Dendritic cell treated with granulocyte-macrophage colony-stimulating factor and Interleukin-4, amounts not matched to agents 40 ng/mL and 50 ng/mL, for 4 days (primary cell): ENCODE measurements at regions not wholly inside any gene's neighbourhood (a gene's known extent, or its start where the extent isn't known, plus 50 kb on each side); places are given as distances from the start of the nearest gene placed in this dataset.
"Not testable (repeated sequence)": the region's sequence is repeated elsewhere in the genome, so short reads cannot be mapped to it uniquely, and the experiment has no call there.

ENCODE experiments used
- H3K27ac Mint-ChIP-seq: one replicate; pipeline ENCODE4 v1.8.0; 2022; ENCODE audit warnings: mild to moderate bottlenecking, mixed read lengths
- H3K27me3 Mint-ChIP-seq: one replicate; pipeline ENCODE4 v1.8.0; 2022; ENCODE audit warnings: mild to moderate bottlenecking, mixed read lengths
- H3K36me3 Mint-ChIP-seq: one replicate; pipeline ENCODE4 v1.8.0; 2022; ENCODE audit warnings: low read depth, mixed read lengths
- H3K4me1 Mint-ChIP-seq: one replicate; pipeline ENCODE4 v1.8.0; 2022; ENCODE audit warnings: low read depth, mixed read lengths
- H3K4me3 Mint-ChIP-seq: one replicate; pipeline ENCODE4 v1.8.0; 2022; ENCODE audit warnings: mild to moderate bottlenecking, moderate library complexity, mixed read lengths
- H3K9me3 Mint-ChIP-seq: one replicate; pipeline ENCODE4 v1.8.0; 2022; ENCODE audit warnings: mixed read lengths
- intact Hi-C: fragments of 100-400 bp; cut with micrococcal nuclease; formaldehyde crosslinking; loops from one replicate; pipeline ENCODE4 v1.15.0; 2022

GRCh38 chr5:34193804-34194203 lies 150.8 kb upstream of the C1QTNF3 start:
- Mint-ChIP-seq H3K36me3 (peaks cover 48% of the 10 kb centered on the region), H3K9me3 (peaks cover 10% of the 10 kb centered on the region)
- H3K4me1 Mint-ChIP-seq, H3K4me3 Mint-ChIP-seq, H3K27ac Mint-ChIP-seq, intact Hi-C loops, H3K27me3 Mint-ChIP-seq: not testable (repeated sequence)

DNA sequence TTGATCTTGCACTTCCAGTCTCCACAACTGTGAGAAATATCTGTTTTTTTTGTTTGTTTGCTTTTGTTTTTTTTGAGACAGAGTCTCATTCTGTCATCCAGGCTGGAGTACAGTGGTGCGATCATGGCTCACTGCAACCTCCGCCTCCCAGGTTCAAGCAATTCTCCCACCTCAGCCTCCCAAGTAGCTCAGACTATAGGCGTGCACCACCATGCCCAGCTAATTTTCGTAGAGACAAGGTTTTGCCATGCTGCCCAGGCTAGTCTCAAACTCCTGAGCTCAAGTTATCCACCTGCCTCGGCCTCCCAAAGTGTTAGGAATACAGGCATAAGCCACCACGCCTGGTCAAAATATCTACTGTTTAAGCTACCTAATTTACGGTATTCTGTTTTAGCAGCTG lies 153.1 kb upstream of the C1QTNF3 start:
- H3K4me1 Mint-ChIP-seq, H3K9me3 Mint-ChIP-seq, H3K27ac Mint-ChIP-seq, H3K27me3 Mint-ChIP-seq, H3K4me3 Mint-ChIP-seq, intact Hi-C loops: not testable (repeated sequence)
- H3K36me3 Mint-ChIP-seq: peaks cover 30% of the 10 kb centered on the region

GRCh38 chr5:34205347-34205746 lies 162.3 kb upstream of the C1QTNF3 start:
- intact Hi-C loops, H3K27ac Mint-ChIP-seq: not testable (repeated sequence)

GRCh38 chr5:34217386-34217785 lies 174.4 kb upstream of the C1QTNF3 start:
- H3K4me3 Mint-ChIP-seq, H3K27ac Mint-ChIP-seq, H3K36me3 Mint-ChIP-seq, H3K27me3 Mint-ChIP-seq, intact Hi-C loops, H3K9me3 Mint-ChIP-seq, H3K4me1 Mint-ChIP-seq: not testable (repeated sequence)

More at GRCh38 chr5:34205347-34205746, 162.3 kb upstream of the C1QTNF3 start:
- not testable (repeated sequence) for H3K36me3 Mint-ChIP-seq, H3K4me1 Mint-ChIP-seq, H3K27me3 Mint-ChIP-seq, H3K9me3 Mint-ChIP-seq, H3K4me3 Mint-ChIP-seq

GRCh38 chr5:34221329-34222073 lies 178.5 kb upstream of the C1QTNF3 start:
- H3K4me1 Mint-ChIP-seq, H3K9me3 Mint-ChIP-seq, H3K27ac Mint-ChIP-seq, H3K36me3 Mint-ChIP-seq, H3K4me3 Mint-ChIP-seq, H3K27me3 Mint-ChIP-seq, intact Hi-C loops: not testable (repeated sequence)

DNA sequence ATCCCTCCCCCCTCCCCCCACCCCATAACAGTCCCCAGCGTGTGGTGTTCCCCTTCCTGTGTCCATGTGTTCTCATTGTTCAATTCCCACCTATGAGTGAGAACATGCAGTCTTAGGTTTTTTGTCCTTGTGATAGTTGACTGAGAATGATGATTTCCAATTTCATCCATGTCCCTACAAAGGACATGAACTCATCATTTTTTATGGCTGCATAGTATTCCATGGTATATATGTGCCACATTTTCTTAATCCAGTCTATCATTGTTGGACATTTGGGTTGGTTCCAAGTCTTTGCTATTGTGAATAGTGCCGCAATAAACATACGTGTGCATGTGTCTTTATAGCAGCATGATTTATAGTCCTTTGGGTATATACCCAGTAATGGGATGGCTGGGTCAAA lies 180.1 kb upstream of the C1QTNF3 start:
- H3K36me3 Mint-ChIP-seq, H3K27ac Mint-ChIP-seq, H3K4me3 Mint-ChIP-seq, H3K27me3 Mint-ChIP-seq, intact Hi-C loops, H3K9me3 Mint-ChIP-seq, H3K4me1 Mint-ChIP-seq: not testable (repeated sequence)

DNA sequence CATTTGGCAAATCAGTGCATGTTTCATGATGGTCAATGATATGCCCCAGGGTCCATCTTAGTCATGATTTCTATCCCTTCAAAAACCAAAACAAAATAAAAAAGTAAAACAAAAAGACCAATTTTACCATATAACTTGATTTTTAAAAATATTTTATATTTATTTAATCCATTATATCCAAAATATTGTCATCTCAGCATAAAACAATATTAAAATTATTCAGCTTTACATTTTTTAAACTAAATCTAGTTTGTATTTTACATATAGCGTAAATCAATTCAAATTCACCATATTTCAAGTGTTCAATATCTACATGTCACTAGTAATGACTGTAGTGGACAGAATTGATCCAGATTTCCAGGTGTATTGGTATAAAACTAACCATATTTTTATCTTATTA lies 187.4 kb upstream of the C1QTNF3 start:
- intact Hi-C loops, H3K9me3 Mint-ChIP-seq: not testable (repeated sequence)

GRCh38 chr5:34243802-34244201 lies 200.8 kb upstream of the C1QTNF3 start:
- H3K4me1 Mint-ChIP-seq, H3K4me3 Mint-ChIP-seq, H3K27me3 Mint-ChIP-seq, intact Hi-C loops, H3K36me3 Mint-ChIP-seq, H3K9me3 Mint-ChIP-seq: not testable (repeated sequence)
- peak overlapping the region; percentile 50 for H3K27ac Mint-ChIP-seq

More for the DNA sequence above, 187.4 kb upstream of the C1QTNF3 start:
- not testable (repeated sequence) for H3K27ac Mint-ChIP-seq, H3K36me3 Mint-ChIP-seq, H3K27me3 Mint-ChIP-seq, H3K4me1 Mint-ChIP-seq, H3K4me3 Mint-ChIP-seq

DNA sequence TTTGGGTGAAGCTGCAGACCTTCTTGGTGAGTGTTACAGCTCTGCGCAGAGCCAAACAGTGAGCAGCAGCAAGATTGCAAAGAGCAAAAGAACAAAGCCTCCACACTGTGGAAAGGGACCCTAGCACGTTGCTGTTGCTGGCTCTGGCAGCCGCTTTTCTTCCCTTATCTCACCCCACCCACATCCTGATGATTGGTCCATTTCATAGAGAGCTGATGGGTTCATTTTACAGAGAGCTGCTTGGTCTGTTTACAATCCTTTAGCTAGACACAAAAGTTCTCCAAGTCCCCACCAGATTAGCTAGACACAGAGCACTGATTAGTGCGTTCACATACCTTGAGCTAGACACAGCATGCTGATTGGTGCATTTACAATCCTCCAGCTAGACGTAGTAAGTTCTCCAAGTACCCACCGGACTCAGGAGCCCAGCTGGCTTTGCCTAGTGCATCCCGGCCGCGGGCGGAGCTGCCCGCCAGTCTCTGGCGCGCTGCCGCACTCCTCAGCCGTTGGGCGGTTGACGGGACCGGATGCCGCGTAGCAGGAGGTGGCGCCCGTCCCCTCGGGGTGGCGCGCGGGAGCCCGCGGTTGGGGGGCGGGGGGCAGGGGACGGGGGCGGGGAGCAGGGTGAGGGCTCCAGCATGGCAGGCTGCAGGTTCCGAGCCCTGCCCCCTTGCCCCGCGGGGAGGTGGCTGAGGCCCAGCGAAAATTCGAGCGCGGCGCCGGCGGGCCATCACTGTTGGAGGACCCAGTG lies 201.4 kb upstream of the C1QTNF3 start:
- H3K4me3 Mint-ChIP-seq: peak overlapping the region; percentile 62
- H3K27ac Mint-ChIP-seq: peak overlapping the region; percentile 50
- H3K4me1 Mint-ChIP-seq, intact Hi-C loops, H3K27me3 Mint-ChIP-seq, H3K36me3 Mint-ChIP-seq, H3K9me3 Mint-ChIP-seq: not testable (repeated sequence)

GRCh38 chr5:34245032-34245394 lies 202.0 kb upstream of the C1QTNF3 start:
- H3K27ac Mint-ChIP-seq, H3K27me3 Mint-ChIP-seq, H3K9me3 Mint-ChIP-seq, H3K36me3 Mint-ChIP-seq, H3K4me3 Mint-ChIP-seq, H3K4me1 Mint-ChIP-seq, intact Hi-C loops: not testable (repeated sequence)

DNA sequence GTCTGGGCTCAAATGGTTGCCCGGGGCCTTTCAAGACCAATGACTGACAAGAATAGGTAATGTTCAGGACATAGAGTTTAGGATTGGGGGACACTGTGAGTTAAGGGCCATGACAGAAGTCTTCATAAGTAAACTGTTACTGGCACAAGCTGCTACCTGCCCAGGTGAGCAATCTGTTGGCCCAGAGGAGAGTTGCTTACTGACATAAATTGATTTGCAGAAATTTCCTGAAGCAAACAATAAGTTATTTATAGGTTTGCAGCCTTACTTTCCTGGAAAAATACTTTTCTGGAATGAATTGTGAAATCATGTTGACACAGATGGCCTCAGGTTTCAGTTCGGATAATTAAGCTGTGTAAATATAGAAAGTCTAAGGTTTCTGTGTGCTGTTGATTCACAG lies 202.8 kb upstream of the C1QTNF3 start:
- H3K27ac Mint-ChIP-seq, H3K36me3 Mint-ChIP-seq, H3K27me3 Mint-ChIP-seq, intact Hi-C loops, H3K4me1 Mint-ChIP-seq, H3K9me3 Mint-ChIP-seq, H3K4me3 Mint-ChIP-seq: not testable (repeated sequence)

DNA sequence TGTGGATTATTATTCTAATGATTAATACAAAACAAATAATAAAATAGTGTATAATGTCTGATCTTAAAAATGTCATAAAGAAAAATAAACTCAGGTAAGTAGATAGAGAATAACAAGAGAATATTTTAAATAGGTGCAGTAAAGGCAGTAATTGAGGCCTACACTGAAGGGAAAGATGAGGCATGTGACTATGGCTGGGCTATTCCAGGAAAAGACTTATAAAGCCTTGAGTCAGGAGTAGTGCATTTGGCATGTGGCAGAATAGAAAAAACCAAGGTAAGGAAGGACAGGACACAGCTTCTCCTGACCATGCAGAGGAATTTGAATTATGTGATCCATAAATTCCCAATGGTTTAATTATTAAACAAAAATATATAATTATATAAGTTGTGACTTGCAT lies 215.6 kb upstream of the C1QTNF3 start:
- intact Hi-C loops, H3K9me3 Mint-ChIP-seq, H3K4me1 Mint-ChIP-seq, H3K27me3 Mint-ChIP-seq, H3K36me3 Mint-ChIP-seq, H3K27ac Mint-ChIP-seq, H3K4me3 Mint-ChIP-seq: not testable (repeated sequence)

DNA sequence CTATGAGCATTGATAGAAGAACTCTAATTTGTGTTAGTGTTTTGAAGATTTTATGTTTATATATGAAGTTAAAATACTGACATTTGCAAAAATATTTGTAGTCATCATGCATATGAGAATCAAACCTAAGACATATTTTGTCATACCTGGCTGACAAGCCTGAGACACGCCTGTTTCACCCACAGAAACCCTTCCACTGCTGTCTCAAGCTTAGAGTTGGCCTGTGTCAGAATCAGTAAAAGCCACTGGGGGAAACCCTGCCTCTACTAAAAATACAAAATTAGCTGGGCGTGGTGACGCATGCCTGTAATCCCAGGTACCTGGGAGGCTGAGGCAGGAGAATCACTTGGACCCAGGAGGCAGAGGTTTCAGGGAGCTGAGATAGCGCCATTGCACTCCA lies 218.0 kb upstream of the C1QTNF3 start:
- H3K9me3 Mint-ChIP-seq, H3K36me3 Mint-ChIP-seq, H3K4me1 Mint-ChIP-seq, intact Hi-C loops, H3K27me3 Mint-ChIP-seq, H3K4me3 Mint-ChIP-seq, H3K27ac Mint-ChIP-seq: not testable (repeated sequence)

DNA sequence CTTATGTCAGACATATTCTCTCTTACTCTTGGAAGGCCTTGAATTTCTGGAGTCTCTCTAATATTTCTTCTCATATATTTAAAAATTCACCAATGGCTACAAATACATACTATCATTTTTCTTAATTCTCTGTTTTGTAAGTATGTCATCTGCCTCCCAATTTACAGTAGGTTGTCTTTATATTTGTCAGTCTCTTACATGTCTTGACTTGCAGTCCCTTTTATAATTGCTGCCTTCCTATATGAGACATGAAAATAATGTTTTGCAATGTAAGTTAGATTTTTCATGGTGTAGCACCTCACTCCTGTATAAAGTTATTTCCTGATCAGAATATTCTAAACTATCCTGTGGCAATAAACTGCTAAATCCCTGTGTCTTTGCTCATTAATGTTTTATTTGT lies 223.1 kb upstream of the C1QTNF3 start:
- intact Hi-C loops, H3K9me3 Mint-ChIP-seq, H3K27ac Mint-ChIP-seq: not testable (repeated sequence)

DNA sequence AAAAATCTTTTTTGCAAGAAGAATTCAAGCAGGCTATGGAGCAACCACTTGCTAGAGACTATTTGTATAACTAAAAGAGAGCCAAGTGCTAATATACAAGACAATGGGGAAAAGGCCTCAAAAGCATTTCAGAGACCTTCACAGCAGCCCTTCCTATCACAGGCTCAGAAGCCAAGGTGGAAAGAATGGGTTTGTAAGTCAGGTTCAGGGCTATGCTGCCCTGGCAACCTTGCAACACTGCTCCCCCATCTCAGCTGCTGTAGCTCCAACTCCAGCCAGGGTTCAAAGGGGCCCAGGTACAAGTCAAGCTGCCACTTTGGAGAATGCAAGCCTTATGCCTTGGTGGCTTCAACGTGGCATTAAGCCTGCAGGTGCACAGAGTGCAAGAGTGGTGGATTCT lies 253.7 kb upstream of the C1QTNF3 start:
- H3K4me3 Mint-ChIP-seq, H3K9me3 Mint-ChIP-seq, H3K4me1 Mint-ChIP-seq, H3K36me3 Mint-ChIP-seq, intact Hi-C loops, H3K27me3 Mint-ChIP-seq, H3K27ac Mint-ChIP-seq: not testable (repeated sequence)

More for the DNA sequence above, 223.1 kb upstream of the C1QTNF3 start:
- H3K4me3 Mint-ChIP-seq, H3K4me1 Mint-ChIP-seq, H3K27me3 Mint-ChIP-seq, H3K36me3 Mint-ChIP-seq: not testable (repeated sequence)
